ENCODE measurements at regions not wholly inside any gene's neighbourhood (a gene's known extent, or its start where the extent isn't known, plus 50 kb on each side); places are given as distances from the start of the nearest gene placed in this dataset.

- TF ChIP-seq CTCF (IDR thresholded peaks at IDR 0.05), result no peak
- no peak for TF ChIP-seq POLR2A (IDR thresholded peaks at IDR 0.05)
Observed at GRCh38 chr10:129411393-129411705, 55.7 kb upstream of the MGMT start.
